ENCODE measurements at regions not wholly inside any gene's neighbourhood (a gene's known extent, or its start where the extent isn't known, plus 50 kb on each side); places are given as distances from the start of the nearest gene placed in this dataset.

- Histone ChIP-seq H3K79me2 (ENCODE audit: insufficient read depth, low read length) (no peaks in the 10 kb centered on the region), H3K4me1 (ENCODE audit: insufficient read depth, low read length) (no peaks in the 10 kb centered on the region), H2BK20ac (ENCODE audit: low read depth, low read length, poor library complexity, severe bottlenecking) (no peak overlapping the region), H3K79me1 (ENCODE audit: insufficient read depth, low read depth, low read length, poor library complexity, severe bottlenecking) (no peaks in the 10 kb centered on the region), H3K27ac (ENCODE audit: insufficient read length, low read depth, low read length) (no peak overlapping the region), H4K91ac (ENCODE audit: insufficient read length, low read depth, low read length) (no peak overlapping the region), H3K4me2 (ENCODE audit: insufficient read depth, insufficient read length, low read length) (no peak overlapping the region), H4K20me1 (ENCODE audit: control insufficient read depth, insufficient read depth, insufficient read length) (no peaks in the 10 kb centered on the region), H2AFZ (ENCODE audit: low read length) (no peak overlapping the region), H4K5ac (ENCODE audit: insufficient read length, low read depth, low read length) (no peak overlapping the region), H3K18ac (ENCODE audit: insufficient read length, low read depth, low read length) (no peak overlapping the region), H2BK15ac (ENCODE audit: low read depth, low read length) (no peak overlapping the region), H3K56ac (ENCODE audit: insufficient read length, low read depth, low read length) (no peak overlapping the region), H3K23ac (ENCODE audit: insufficient read length, low read depth, low read length) (no peak overlapping the region), H3K9ac (ENCODE audit: extremely low read depth, insufficient read length, low read length) (no peak overlapping the region), H3K14ac (ENCODE audit: insufficient read depth, low read length) (no peak overlapping the region), H3K4ac (ENCODE audit: low read depth, low read length) (no peak overlapping the region), H2BK12ac (ENCODE audit: insufficient read length, low read depth, low read length) (no peak overlapping the region), H2BK120ac (ENCODE audit: low read depth, low read length, poor library complexity, severe bottlenecking) (no peak overlapping the region), H3T11ph (ENCODE audit: low read length) (no peak overlapping the region), H3K9me3 (ENCODE audit: control insufficient read depth, low read depth, low read length) (no peaks in the 10 kb centered on the region), H3K27me3 (ENCODE audit: insufficient read depth, low read length) (no peaks in the 10 kb centered on the region), H3K23me2 (ENCODE audit: insufficient read length, low read depth, low read length, poor library complexity, severe bottlenecking) (no peaks in the 10 kb centered on the region), H2BK5ac (ENCODE audit: insufficient read length, low read length) (no peak overlapping the region), H2AK5ac (ENCODE audit: insufficient read length, low read length) (no peak overlapping the region), H4K8ac (replicated peaks; ENCODE audit: insufficient read length, low read depth, low read length) (no peak overlapping the region)
- no peak overlapping the region for H3K4me3 Mint-ChIP-seq
- H3K4me1 Mint-ChIP-seq: no peaks in the 10 kb centered on the region
- no peak for DNase-seq
- no peaks in the 10 kb centered on the region; a peak in 1 of 5 replicates for H3K9me3 Mint-ChIP-seq
- TF ChIP-seq CTCF (conservative IDR thresholded peaks at IDR 0.05): no peak
- WGBS (ENCODE audit: extremely low coverage, insufficient read length, low lambda C conversion rate): no CpG with 5 or more reads among the region's 1 CpG
- H3K36me3 Mint-ChIP-seq (ENCODE audit: insufficient read depth in 1 of 3, low read depth in 3 of 3): no peaks in the 10 kb centered on the region
- no peaks in the 10 kb centered on the region for H3K27me3 Mint-ChIP-seq (ENCODE audit: low read depth)
- no peak overlapping the region for H3K27ac Mint-ChIP-seq
These were observed 288.3 kb downstream of the KCTD12 start for GRCh38 chr13:76597868-76598267.
